ENCODE measurements at regions not wholly inside any gene's neighbourhood (a gene's known extent, or its start where the extent isn't known, plus 50 kb on each side); places are given as distances from the start of the nearest gene placed in this dataset.

DNA sequence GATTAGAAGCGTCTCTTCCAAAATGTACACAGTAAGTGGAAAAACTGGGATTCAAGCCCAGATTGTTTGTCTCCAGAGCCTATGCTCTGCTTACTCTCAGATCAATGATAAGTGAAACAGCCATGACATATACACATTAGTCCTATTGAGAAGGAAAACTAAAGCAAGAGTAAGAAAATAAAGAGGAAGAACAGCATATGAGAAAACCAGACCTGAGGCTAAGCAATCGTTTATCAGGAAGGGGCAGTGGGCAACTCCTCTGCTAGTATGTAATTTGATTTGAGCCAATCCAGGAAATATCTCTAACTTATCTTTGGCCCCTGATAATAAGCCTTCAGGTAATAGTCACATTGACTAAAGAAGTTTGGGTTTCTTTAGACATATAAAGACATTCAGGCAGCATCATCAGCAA is 789.9 kb upstream of the C9orf72 start:
- no peak overlapping the region for H3K4me3 ChIP-seq (ENCODE audit: low read depth, low read length)
- TF ChIP-seq, protein P1, sequence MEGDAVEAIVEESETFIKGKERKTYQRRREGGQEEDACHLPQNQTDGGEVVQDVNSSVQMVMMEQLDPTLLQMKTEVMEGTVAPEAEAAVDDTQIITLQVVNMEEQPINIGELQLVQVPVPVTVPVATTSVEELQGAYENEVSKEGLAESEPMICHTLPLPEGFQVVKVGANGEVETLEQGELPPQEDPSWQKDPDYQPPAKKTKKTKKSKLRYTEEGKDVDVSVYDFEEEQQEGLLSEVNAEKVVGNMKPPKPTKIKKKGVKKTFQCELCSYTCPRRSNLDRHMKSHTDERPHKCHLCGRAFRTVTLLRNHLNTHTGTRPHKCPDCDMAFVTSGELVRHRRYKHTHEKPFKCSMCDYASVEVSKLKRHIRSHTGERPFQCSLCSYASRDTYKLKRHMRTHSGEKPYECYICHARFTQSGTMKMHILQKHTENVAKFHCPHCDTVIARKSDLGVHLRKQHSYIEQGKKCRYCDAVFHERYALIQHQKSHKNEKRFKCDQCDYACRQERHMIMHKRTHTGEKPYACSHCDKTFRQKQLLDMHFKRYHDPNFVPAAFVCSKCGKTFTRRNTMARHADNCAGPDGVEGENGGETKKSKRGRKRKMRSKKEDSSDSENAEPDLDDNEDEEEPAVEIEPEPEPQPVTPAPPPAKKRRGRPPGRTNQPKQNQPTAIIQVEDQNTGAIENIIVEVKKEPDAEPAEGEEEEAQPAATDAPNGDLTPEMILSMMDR (IDR thresholded peaks at IDR 0.05; ENCODE audit: low read depth, low read length), result no peak

GRCh38 chr9:28365020-28365640 is 791.8 kb upstream of the C9orf72 start:
- H3K4me3 ChIP-seq (ENCODE audit: low read depth, low read length), result no peak overlapping the region
- TF ChIP-seq, protein P1 (IDR thresholded peaks at IDR 0.05; ENCODE audit: low read depth, low read length), result no peak

GRCh38 chr9:28365728-28366127 is 792.4 kb upstream of the C9orf72 start:
- H3K4me3 ChIP-seq (ENCODE audit: low read depth, low read length), result no peak overlapping the region
- TF ChIP-seq, protein P1 (IDR thresholded peaks at IDR 0.05; ENCODE audit: low read depth, low read length), result no peak

GRCh38 chr9:28378231-28378630 is 805.0 kb upstream of the C9orf72 start:
- TF ChIP-seq, protein P1 (IDR thresholded peaks at IDR 0.05; ENCODE audit: low read depth, low read length), result no peak
- no peak overlapping the region for H3K4me3 ChIP-seq (ENCODE audit: low read depth, low read length)

DNA sequence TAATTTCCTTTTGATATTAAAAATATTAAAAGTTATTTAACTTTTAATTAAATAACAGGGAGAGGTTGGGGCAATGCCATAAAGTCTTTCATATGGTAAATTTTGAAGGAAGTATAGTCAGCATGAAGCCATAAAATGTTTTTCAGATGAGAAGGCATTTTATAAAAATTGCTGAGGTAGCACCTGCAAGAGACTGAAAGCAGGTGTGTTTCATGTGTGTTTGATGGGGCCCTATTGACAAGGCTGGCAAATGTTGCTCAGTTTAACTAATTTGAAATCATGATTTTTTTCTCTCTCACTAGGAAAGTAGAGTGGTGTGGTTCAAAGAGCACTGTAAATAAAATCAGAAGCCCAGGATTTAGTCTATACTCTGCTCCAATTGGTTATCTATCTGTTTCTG is 805.8 kb upstream of the C9orf72 start:
- no peak overlapping the region for H3K4me3 ChIP-seq (ENCODE audit: low read depth, low read length)
- TF ChIP-seq, protein P1 (IDR thresholded peaks at IDR 0.05; ENCODE audit: low read depth, low read length), result no peak

DNA sequence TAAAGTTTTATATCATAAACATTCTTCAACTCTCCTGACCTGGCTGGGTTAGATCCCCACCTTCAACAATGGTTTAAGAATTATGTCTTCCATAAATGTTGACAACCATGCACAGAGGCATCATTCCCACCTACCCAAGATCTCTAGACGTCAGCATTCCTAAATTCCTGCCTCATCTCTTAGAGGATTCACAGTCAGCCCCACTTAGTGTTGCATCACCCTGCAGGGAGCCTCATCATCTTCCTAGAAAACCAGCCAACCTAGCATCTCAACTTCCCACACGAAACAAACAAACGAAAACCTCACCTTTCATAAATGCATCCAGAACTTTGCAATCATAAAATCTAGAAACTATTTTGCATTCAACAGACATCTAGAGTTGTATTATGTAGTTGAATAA is 816.1 kb upstream of the C9orf72 start:
- H3K4me3 ChIP-seq (ENCODE audit: low read depth, low read length), result no peak overlapping the region
- TF ChIP-seq, protein P1 (IDR thresholded peaks at IDR 0.05; ENCODE audit: low read depth, low read length), result no peak

DNA sequence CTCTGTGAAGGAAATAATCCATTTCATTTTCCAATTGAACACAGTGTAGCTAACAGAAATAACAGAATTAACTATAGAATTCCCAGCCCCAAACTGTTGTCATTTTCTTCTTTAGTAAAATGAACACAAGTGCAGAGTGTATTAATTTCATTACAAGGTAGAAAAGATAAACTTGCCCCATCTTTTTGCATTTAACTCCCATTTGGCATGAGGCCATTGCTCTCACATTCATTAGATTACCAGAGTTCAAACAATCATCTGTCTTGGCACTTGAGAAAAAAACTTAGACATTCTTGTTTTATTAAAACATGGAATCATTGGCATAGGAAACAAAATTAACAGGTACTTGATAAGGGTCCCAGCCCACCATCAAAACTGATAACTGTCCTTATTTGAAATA is 821.5 kb upstream of the C9orf72 start:
- no peak overlapping the region for H3K4me3 ChIP-seq (ENCODE audit: low read depth, low read length)
- TF ChIP-seq, protein P1 (IDR thresholded peaks at IDR 0.05; ENCODE audit: low read depth, low read length), result no peak

All from WI38 (cell line).